ENCODE measurements at regions not wholly inside any gene's neighbourhood (a gene's known extent, or its start where the extent isn't known, plus 50 kb on each side); places are given as distances from the start of the nearest gene placed in this dataset.

GRCh38 chr16:51651061-51651466 lies 500.0 kb upstream of the SALL1 start:
- ATAC-seq (ENCODE audit: insufficient number of reproducible peaks, low FRiP score, low read depth): no peak
- TF ChIP-seq CTCF (IDR thresholded peaks at IDR 0.05): no peak
- no peaks in the 10 kb centered on the region for H3K27me3 ChIP-seq (replicated peaks; ENCODE audit: insufficient read depth)

GRCh38 chr16:51649631-51650030 lies 498.6 kb upstream of the SALL1 start:
- H3K36me3 ChIP-seq: no peaks in the 10 kb centered on the region
- H3K4me1 ChIP-seq (ENCODE audit: control insufficient read depth in 1 of 2, low read depth in 2 of 2): no peaks in the 10 kb centered on the region
- ATAC-seq (ENCODE audit: insufficient number of reproducible peaks, low FRiP score, low read depth) (no peak), DNase-seq (ENCODE audit: low spot score) (no peak)
- no peaks in the 10 kb centered on the region for H3K9me3 ChIP-seq
- H3K27me3 ChIP-seq (replicated peaks; ENCODE audit: insufficient read depth): no peaks in the 10 kb centered on the region
- no peak overlapping the region for H3K4me3 ChIP-seq
- H3K27ac ChIP-seq: no peak overlapping the region
- no peak for TF ChIP-seq CTCF (IDR thresholded peaks at IDR 0.05)

More at GRCh38 chr16:51651061-51651466, 500.0 kb upstream of the SALL1 start:
- no peaks in the 10 kb centered on the region for H3K4me1 ChIP-seq (ENCODE audit: control insufficient read depth in 1 of 2, low read depth in 2 of 2)
- H3K4me3 ChIP-seq: no peak overlapping the region
- no peaks in the 10 kb centered on the region for H3K36me3 ChIP-seq
- H3K9me3 ChIP-seq: no peaks in the 10 kb centered on the region
- no peak for DNase-seq (ENCODE audit: low spot score)
- no peak overlapping the region for H3K27ac ChIP-seq

GRCh38 chr16:51648526-51648925 lies 497.5 kb upstream of the SALL1 start:
- Histone ChIP-seq H3K4me1 (ENCODE audit: control insufficient read depth in 1 of 2, low read depth in 2 of 2) (no peaks in the 10 kb centered on the region), H3K4me3 (no peak overlapping the region), H3K27me3 (replicated peaks; ENCODE audit: insufficient read depth) (no peaks in the 10 kb centered on the region), H3K36me3 (no peaks in the 10 kb centered on the region), H3K27ac (no peak overlapping the region), H3K9me3 (no peaks in the 10 kb centered on the region)
- ATAC-seq (ENCODE audit: insufficient number of reproducible peaks, low FRiP score, low read depth) (no peak), DNase-seq (ENCODE audit: low spot score) (no peak)
- TF ChIP-seq CTCF (IDR thresholded peaks at IDR 0.05): no peak

- TF ChIP-seq CTCF (IDR thresholded peaks at IDR 0.05): no peak
- H3K27me3 ChIP-seq (replicated peaks; ENCODE audit: insufficient read depth): no peaks in the 10 kb centered on the region
- no peak overlapping the region for H3K27ac ChIP-seq
- H3K36me3 ChIP-seq: no peaks in the 10 kb centered on the region
- no peaks in the 10 kb centered on the region for H3K4me1 ChIP-seq (ENCODE audit: control insufficient read depth in 1 of 2, low read depth in 2 of 2)
- no peak for DNase-seq (ENCODE audit: low spot score)
- no peak overlapping the region for H3K4me3 ChIP-seq
- ATAC-seq (ENCODE audit: insufficient number of reproducible peaks, low FRiP score, low read depth): no peak
- no peaks in the 10 kb centered on the region for H3K9me3 ChIP-seq
Observed at GRCh38 chr16:51641191-51641765, 490.2 kb upstream of the SALL1 start.

GRCh38 chr16:51640196-51640595 lies 489.1 kb upstream of the SALL1 start:
- no peaks in the 10 kb centered on the region for H3K27me3 ChIP-seq (replicated peaks; ENCODE audit: insufficient read depth)
- ATAC-seq (ENCODE audit: insufficient number of reproducible peaks, low FRiP score, low read depth): no peak
- no peak for DNase-seq (ENCODE audit: low spot score)
- no peak for TF ChIP-seq CTCF (IDR thresholded peaks at IDR 0.05)
- H3K27ac ChIP-seq: no peak overlapping the region
- H3K36me3 ChIP-seq: no peaks in the 10 kb centered on the region
- no peaks in the 10 kb centered on the region for H3K4me1 ChIP-seq (ENCODE audit: control insufficient read depth in 1 of 2, low read depth in 2 of 2)
- no peaks in the 10 kb centered on the region for H3K9me3 ChIP-seq
- no peak overlapping the region for H3K4me3 ChIP-seq

Data from thoracic aorta (tissue), 2 donors.